Cerebellar cortex (tissue), 1 donor: ENCODE measurements at regions not wholly inside any gene's neighbourhood (a gene's known extent, or its start where the extent isn't known, plus 50 kb on each side); places are given as distances from the start of the nearest gene placed in this dataset.
"Not testable (repeated sequence)": the region's sequence is repeated elsewhere in the genome, so short reads cannot be mapped to it uniquely, and the experiment has no call there.

Experiments used
- DNase-seq: peaks from one replicate; pipeline ENCODE4 v3.0.0-alpha.2; 2015; ENCODE audit warnings: low spot score

- DNase-seq, result no peak
Measured at GRCh38 chr5:83802686-83803085, 82.0 kb upstream of the HAPLN1 start.

DNA sequence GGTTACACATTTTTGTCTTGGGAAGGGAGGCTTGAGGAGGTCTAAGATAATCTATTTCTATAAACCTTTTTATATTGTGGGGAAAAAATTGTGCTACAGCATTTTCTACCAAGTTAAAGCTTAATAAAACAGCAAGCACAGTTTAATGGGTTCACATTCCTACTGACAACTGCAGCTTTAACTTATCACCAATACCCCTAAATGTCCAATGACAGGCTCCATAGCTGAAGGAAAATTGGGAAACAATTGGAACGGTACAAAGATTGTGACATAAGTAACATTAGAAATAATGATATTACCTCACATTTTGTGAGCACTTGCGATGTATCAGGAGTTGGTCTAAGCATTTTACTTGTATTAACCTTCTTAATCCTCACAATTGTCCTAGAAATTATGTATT is 79.5 kb upstream of the HAPLN1 start:
- DNase-seq, result no peak

- not testable (repeated sequence) for DNase-seq
Measured at GRCh38 chr5:83799020-83799419, 78.4 kb upstream of the HAPLN1 start.

- DNase-seq, result no peak
Measured at GRCh38 chr5:83789371-83789770, 68.7 kb upstream of the HAPLN1 start.

DNA sequence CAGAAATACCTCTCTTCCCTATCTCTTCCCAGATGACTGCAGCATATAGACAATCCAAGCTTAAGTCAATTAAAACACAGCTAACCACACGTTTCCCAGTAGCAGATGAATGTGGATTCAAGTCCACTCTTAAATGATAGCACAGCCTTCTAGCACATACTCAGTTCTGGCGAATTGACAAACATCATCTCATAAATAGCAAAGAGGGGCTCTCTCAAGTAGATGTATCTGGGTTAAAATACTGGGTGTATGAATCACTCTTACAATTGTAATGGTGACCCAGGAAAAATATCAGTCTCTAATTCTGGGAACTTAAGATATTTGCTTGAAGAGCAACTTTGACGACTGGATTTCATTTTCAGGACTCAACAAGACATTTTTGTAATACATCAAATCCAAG is 67.0 kb upstream of the HAPLN1 start:
- no peak for DNase-seq

DNA sequence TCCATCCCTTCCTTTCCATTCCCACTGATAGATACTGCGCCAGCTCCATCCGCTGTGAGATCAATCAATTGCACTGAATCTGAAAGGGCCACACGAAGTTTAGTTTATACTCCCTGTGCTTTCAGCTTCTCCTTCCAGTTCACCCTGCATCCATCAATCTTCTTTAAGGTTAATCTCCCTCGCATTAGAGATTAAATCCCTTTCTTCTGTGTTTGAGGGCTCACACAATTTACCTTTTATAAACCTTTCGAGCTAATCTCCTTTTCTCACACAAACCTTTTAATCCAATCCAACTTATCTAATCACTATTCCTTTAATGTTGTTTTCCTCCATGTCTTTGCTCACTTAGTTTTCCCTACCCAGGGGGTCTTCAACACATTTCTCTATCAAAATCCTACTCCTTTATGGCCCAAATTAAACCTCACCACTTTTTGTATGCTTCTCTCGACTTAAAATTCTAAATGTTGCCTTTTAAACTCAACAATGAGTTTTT is 64.6 kb upstream of the HAPLN1 start:
- DNase-seq, result no peak

DNA sequence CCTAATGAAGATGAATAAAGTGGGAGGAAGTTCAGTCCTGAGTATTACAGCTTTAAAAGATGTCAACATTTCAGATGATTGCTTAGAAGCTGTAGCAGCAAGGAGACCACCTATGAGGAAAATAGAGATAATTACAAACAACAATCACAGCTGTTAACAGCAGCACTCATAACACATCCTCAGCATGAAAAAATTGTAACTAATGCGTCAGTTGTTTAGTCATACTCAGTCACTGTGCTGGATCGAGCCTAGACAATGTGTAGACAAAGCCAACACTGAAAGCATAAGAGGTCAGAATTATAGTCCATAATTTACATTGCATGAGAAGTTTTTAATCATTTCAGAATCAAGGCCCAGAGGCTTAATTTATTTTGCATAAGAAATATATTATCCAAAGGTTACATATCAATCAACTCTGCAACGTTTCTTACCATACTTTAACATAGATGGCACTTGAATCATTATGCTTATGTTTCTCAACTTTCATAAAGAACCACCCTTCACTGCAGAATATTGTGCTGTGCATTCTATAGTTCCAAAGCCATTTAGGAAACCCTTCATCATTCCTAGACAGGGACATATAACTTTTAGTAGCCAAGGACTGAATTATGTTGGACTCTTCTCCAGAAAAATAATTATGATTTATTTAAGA is 60.2 kb upstream of the HAPLN1 start:
- no peak for DNase-seq

GRCh38 chr5:83777856-83778255 is 57.2 kb upstream of the HAPLN1 start:
- DNase-seq, result no peak

DNA sequence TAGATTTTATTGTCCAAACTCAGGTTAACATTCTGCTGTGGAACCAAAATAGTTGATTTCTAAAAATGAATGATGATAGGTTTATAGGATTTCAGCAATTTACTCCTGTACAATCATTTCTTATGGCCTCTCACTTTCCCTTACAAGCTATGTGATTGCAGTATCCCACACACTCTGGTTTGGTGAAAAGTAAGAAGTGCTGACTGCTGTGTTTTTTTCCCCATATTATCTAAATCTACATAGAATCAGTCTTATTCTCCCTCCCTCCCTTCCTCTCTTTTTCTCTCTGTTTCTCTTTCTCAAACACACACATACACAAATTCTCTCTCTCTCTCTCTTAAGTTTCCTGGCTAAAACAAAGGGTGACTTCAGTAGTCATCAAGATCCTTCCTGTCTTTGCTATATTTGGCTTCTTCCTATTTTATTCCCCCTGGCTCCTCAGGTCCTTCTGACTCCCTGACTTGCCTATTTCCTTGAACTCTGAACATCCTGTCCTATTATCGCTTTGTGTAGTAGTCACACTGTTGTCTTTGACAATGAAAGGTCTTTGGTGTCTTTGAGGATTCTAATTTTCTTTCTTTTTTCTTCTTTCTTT is 55.9 kb upstream of the HAPLN1 start:
- no peak for DNase-seq
